ENCODE measurements at regions not wholly inside any gene's neighbourhood (a gene's known extent, or its start where the extent isn't known, plus 50 kb on each side); places are given as distances from the start of the nearest gene placed in this dataset.

DNA sequence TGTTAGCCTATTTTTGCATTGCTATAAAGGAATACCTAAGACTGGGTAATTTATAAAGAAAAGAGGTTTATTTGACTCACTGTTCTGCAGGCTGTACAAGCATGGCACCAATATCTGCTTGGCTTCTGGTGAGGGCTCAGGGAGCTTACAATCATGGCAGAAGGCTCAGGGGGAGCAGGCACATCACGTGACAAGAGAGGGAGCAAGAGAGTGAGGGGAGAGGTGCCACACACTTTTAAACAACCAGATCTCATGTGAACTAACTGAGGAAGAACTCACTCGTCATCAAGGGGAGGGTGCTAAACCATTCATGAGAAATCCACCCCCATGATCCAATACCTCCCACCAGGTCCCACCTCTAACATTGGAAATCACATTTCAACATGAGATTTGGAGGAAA lies 73.9 kb upstream of the ADCY1 start:
- Histone ChIP-seq H3K79me2 (ENCODE audit: control insufficient read depth, insufficient read depth, low read length) (no peaks in the 10 kb centered on the region), H3K36me3 (ENCODE audit: control insufficient read depth in 2 of 2, insufficient read depth in 2 of 2, low read length in 1 of 2) (no peaks in the 10 kb centered on the region), H3K4me3 (no peak overlapping the region), H2AFZ (ENCODE audit: control insufficient read depth, low read depth, low read length) (no peak overlapping the region), H4K20me1 (ENCODE audit: control insufficient read depth, insufficient read depth) (no peaks in the 10 kb centered on the region), H3K9ac (ENCODE audit: control insufficient read depth, insufficient read depth, low read length) (no peak overlapping the region), H3K27ac (ENCODE audit: control insufficient read depth, insufficient read depth) (no peak overlapping the region), H3K9me3 (replicated peaks; ENCODE audit: control insufficient read depth, insufficient read depth, low read length) (no peaks in the 10 kb centered on the region), H3K4me2 (ENCODE audit: control insufficient read depth, insufficient read depth) (no peak overlapping the region), H3K27me3 (replicated peaks in 1 of 2; ENCODE audit: control insufficient read depth in 2 of 2, insufficient read depth in 2 of 2, low read length in 1 of 2) (no peaks in the 10 kb centered on the region), H3K4me1 (ENCODE audit: control insufficient read depth, insufficient read depth, low read length) (no peaks in the 10 kb centered on the region)
- no peak for ATAC-seq
- BruUV-seq (replicated peaks) = no TSS peak
- 0% methylated on average over 2 of the region's 2 CpGs for WGBS (ENCODE audit: insufficient coverage, insufficient replicate concordance, low lambda C conversion rate, missing lambda C conversion rate)
- CTCF ChIA-PET = no interaction called here
- FAIRE-seq = no peak
- no peak for DNase-seq (ENCODE audit: low read depth, low spot score)
- SMC1A ChIA-PET (ENCODE audit: uncharacterized antibody, unreplicated experiment) = no interaction called here
- POLR2A ChIA-PET = no interaction called here
- no peak for TF ChIP-seq SRF (IDR thresholded peaks at IDR 0.05; ENCODE audit: low read depth in 2 of 2, low read length in 2 of 2)
- TF ChIP-seq TAF1 (IDR thresholded peaks at IDR 0.05; ENCODE audit: borderline replicate concordance, low read depth, low read length) = no peak
- TF ChIP-seq WRNIP1 (IDR thresholded peaks at IDR 0.05; ENCODE audit: borderline replicate concordance, low read depth, low read length) = no peak
- TF ChIP-seq SUZ12 (IDR thresholded peaks at IDR 0.05; ENCODE audit: unreplicated experiment) = no peak
- no peak for TF ChIP-seq RELA (IDR thresholded peaks at IDR 0.05; ENCODE audit: borderline replicate concordance, partially characterized antibody)
- intact Hi-C loops (cut with micrococcal nuclease; ENCODE audit: unreplicated experiment) (no loop called here), in situ Hi-C loops (cut with MboI) (no loop called here)
- RAD21 ChIA-PET (ENCODE audit: unreplicated experiment) = no interaction called here

- FAIRE-seq (no peak), ATAC-seq (no peak), DNase-seq (ENCODE audit: low read depth, low spot score) (no peak)
- no peak overlapping the region for H3K9ac ChIP-seq (ENCODE audit: control insufficient read depth, insufficient read depth, low read length)
- no peaks in the 10 kb centered on the region for H3K79me2 ChIP-seq (ENCODE audit: control insufficient read depth, insufficient read depth, low read length)
- H3K9me3 ChIP-seq (replicated peaks; ENCODE audit: control insufficient read depth, insufficient read depth, low read length) = no peaks in the 10 kb centered on the region; the same call in 2 of the 3 replicates
- H3K4me2 ChIP-seq (ENCODE audit: control insufficient read depth, insufficient read depth) = no peak overlapping the region
- H3K36me3 ChIP-seq (ENCODE audit: control insufficient read depth in 2 of 2, insufficient read depth in 2 of 2, low read length in 1 of 2) = no peaks in the 10 kb centered on the region
- no peaks in the 10 kb centered on the region for H3K27me3 ChIP-seq (replicated peaks in 1 of 2; ENCODE audit: control insufficient read depth in 2 of 2, insufficient read depth in 2 of 2, low read length in 1 of 2)
- ChIA-PET POLR2A (no interaction called here), SMC1A (ENCODE audit: uncharacterized antibody, unreplicated experiment) (no interaction called here), CTCF (no interaction called here), RAD21 (ENCODE audit: unreplicated experiment) (no interaction called here)
- 16% methylated on average over 2 of the region's 2 CpGs for WGBS (ENCODE audit: insufficient coverage, insufficient replicate concordance, low lambda C conversion rate, missing lambda C conversion rate)
- no TSS peak for BruUV-seq (replicated peaks)
- H3K4me3 ChIP-seq = no peak overlapping the region
- in situ Hi-C loops (cut with MboI) = no loop called here
- H3K4me1 ChIP-seq (ENCODE audit: control insufficient read depth, insufficient read depth, low read length) = no peaks in the 10 kb centered on the region
- intact Hi-C loops (cut with micrococcal nuclease; ENCODE audit: unreplicated experiment) = no loop called here
- no peaks in the 10 kb centered on the region for H4K20me1 ChIP-seq (ENCODE audit: control insufficient read depth, insufficient read depth)
- H3K27ac ChIP-seq (ENCODE audit: control insufficient read depth, insufficient read depth) = no peak overlapping the region
- H2AFZ ChIP-seq (ENCODE audit: control insufficient read depth, low read depth, low read length) = no peak overlapping the region
- TF ChIP-seq ZNF217 (IDR thresholded peaks at IDR 0.05) = no peak
- no peak for TF ChIP-seq ZSCAN29 (IDR thresholded peaks at IDR 0.05)
- TF ChIP-seq, protein P1, sequence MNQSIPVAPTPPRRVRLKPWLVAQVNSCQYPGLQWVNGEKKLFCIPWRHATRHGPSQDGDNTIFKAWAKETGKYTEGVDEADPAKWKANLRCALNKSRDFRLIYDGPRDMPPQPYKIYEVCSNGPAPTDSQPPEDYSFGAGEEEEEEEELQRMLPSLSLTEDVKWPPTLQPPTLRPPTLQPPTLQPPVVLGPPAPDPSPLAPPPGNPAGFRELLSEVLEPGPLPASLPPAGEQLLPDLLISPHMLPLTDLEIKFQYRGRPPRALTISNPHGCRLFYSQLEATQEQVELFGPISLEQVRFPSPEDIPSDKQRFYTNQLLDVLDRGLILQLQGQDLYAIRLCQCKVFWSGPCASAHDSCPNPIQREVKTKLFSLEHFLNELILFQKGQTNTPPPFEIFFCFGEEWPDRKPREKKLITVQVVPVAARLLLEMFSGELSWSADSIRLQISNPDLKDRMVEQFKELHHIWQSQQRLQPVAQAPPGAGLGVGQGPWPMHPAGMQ (IDR thresholded peaks at IDR 0.05; ENCODE audit: borderline replicate concordance) = no peak
- no peak for TF ChIP-seq RFX5 (IDR thresholded peaks at IDR 0.05; ENCODE audit: low read depth, low read length)
- no peak for TF ChIP-seq CBX5 (IDR thresholded peaks at IDR 0.05; ENCODE audit: low read depth)
- no peak for TF ChIP-seq ZNF207 (IDR thresholded peaks at IDR 0.05; ENCODE audit: borderline replicate concordance)
- TF ChIP-seq MXI1 (IDR thresholded peaks at IDR 0.05; ENCODE audit: low read depth, low read length) = no peak
- no peak for TF ChIP-seq SRF (IDR thresholded peaks at IDR 0.05; ENCODE audit: low read depth in 2 of 2, low read length in 2 of 2)
- TF ChIP-seq FOS (IDR thresholded peaks at IDR 0.05; ENCODE audit: borderline replicate concordance, extremely low read depth, insufficient read length) = no peak
- no peak for TF ChIP-seq RB1 (IDR thresholded peaks at IDR 0.05; ENCODE audit: borderline replicate concordance)
- no peak for TF ChIP-seq ATF7 (IDR thresholded peaks at IDR 0.05; ENCODE audit: low read depth)
- TF ChIP-seq, protein P2, sequence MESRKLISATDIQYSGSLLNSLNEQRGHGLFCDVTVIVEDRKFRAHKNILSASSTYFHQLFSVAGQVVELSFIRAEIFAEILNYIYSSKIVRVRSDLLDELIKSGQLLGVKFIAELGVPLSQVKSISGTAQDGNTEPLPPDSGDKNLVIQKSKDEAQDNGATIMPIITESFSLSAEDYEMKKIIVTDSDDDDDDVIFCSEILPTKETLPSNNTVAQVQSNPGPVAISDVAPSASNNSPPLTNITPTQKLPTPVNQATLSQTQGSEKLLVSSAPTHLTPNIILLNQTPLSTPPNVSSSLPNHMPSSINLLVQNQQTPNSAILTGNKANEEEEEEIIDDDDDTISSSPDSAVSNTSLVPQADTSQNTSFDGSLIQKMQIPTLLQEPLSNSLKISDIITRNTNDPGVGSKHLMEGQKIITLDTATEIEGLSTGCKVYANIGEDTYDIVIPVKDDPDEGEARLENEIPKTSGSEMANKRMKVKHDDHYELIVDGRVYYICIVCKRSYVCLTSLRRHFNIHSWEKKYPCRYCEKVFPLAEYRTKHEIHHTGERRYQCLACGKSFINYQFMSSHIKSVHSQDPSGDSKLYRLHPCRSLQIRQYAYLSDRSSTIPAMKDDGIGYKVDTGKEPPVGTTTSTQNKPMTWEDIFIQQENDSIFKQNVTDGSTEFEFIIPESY (IDR thresholded peaks at IDR 0.05) = no peak
- TF ChIP-seq POLR2AphosphoS5 (IDR thresholded peaks at IDR 0.05; ENCODE audit: low read length) = no peak
- no peak for TF ChIP-seq SP1 (IDR thresholded peaks at IDR 0.05; ENCODE audit: low read depth, low read length)
- TF ChIP-seq IKZF2 (IDR thresholded peaks at IDR 0.05) = no peak
These were observed 72.4 kb upstream of the ADCY1 start for GRCh38 chr7:45501791-45502190.

Measured in GM12878 (cell line).